ENCODE measurements at regions not wholly inside any gene's neighbourhood (a gene's known extent, or its start where the extent isn't known, plus 50 kb on each side); places are given as distances from the start of the nearest gene placed in this dataset.

DNA sequence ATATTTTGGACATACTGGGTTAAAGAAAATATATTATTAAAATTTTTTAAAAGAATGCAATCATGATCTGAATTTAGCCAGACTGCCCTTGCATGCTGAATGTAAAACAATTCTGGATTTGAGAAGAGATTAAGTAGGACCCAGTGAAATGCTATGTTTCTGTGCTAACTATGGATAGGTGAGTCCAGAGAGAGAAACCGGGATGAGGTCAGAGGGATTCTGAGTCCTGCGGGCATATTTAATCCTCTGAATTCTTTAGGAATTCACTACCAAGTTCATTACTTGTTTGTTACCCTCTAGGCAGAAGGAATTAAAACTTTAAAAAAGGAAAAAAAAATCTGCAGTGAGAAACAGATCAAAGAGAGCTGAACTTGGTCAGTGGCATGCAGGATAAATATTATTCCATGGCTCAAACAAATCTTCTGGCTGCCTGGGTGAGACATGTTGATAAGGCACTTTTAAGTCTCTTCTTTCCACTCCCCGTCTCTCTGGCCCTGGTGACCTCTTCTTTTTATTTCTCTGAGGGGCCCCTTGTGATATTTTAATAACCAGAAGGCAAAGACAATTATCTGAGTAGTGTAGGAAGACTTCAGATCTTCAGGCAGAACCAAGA, 50.2 kb upstream of the LYZL1 start:
- intact Hi-C loops (cut with DNase I): no loop called here
- H3K4me1 ChIP-seq: no peaks in the 10 kb centered on the region
- TF ChIP-seq, protein P1, sequence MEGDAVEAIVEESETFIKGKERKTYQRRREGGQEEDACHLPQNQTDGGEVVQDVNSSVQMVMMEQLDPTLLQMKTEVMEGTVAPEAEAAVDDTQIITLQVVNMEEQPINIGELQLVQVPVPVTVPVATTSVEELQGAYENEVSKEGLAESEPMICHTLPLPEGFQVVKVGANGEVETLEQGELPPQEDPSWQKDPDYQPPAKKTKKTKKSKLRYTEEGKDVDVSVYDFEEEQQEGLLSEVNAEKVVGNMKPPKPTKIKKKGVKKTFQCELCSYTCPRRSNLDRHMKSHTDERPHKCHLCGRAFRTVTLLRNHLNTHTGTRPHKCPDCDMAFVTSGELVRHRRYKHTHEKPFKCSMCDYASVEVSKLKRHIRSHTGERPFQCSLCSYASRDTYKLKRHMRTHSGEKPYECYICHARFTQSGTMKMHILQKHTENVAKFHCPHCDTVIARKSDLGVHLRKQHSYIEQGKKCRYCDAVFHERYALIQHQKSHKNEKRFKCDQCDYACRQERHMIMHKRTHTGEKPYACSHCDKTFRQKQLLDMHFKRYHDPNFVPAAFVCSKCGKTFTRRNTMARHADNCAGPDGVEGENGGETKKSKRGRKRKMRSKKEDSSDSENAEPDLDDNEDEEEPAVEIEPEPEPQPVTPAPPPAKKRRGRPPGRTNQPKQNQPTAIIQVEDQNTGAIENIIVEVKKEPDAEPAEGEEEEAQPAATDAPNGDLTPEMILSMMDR (IDR thresholded peaks at IDR 0.05): no peak
- H3K27ac ChIP-seq: no peak overlapping the region
- H3K9me3 ChIP-seq: no peaks in the 10 kb centered on the region
- ATAC-seq: no peak
- H3K27me3 ChIP-seq (ENCODE audit: low read depth): no peaks in the 10 kb centered on the region
- no peak overlapping the region for H3K4me3 ChIP-seq
- DNase-seq: no peak
- no peaks in the 10 kb centered on the region for H3K36me3 ChIP-seq
